WTC11 (cell line): ENCODE measurements at regions not wholly inside any gene's neighbourhood (a gene's known extent, or its start where the extent isn't known, plus 50 kb on each side); places are given as distances from the start of the nearest gene placed in this dataset.

ENCODE experiments used
- ATAC-seq: fragments of 200-7000 bp; cut with Tn5 transposase; 2 replicates; pipeline ENCODE4 v1.10.0; 2021; ENCODE audit warnings: mild to moderate bottlenecking, moderate library complexity
- CTCF ChIA-PET: fragments of 300-600 bp; sonication (Branson Sonifier 250); formaldehyde crosslinking; loops from one replicate; lab custom pipeline; 2021; ENCODE audit warnings: antibody characterized with exemption; lab: Charles Lee
- POLR2A ChIA-PET: fragments of 350-600 bp; sonication (Branson Sonifier 250); formaldehyde crosslinking; loops from one replicate; lab custom pipeline; 2021; ENCODE audit warnings: antibody characterized with exemption; lab: Charles Lee
- DNase-seq: peaks from one replicate; pipeline ENCODE4 v3.0.0; 2021; ENCODE audit warnings: low spot score
- H3K27ac Mint-ChIP-seq: 2 replicates; pipeline ENCODE4 v1.8.0; 2021; ENCODE audit warnings: mixed read lengths
- H3K27me3 Mint-ChIP-seq: 2 replicates; pipeline ENCODE4 v1.8.0; 2021; ENCODE audit warnings: low read depth, mild to moderate bottlenecking, moderate library complexity, mixed read lengths
- H3K36me3 Mint-ChIP-seq: 2 replicates; pipeline ENCODE4 v1.8.0; 2021; ENCODE audit warnings: mixed read lengths
- H3K4me1 Mint-ChIP-seq: 2 replicates; pipeline ENCODE4 v1.8.0; 2022; ENCODE audit warnings: mixed read lengths
- H3K4me3 Mint-ChIP-seq: 2 replicates; pipeline ENCODE4 v1.8.0; 2021; ENCODE audit warnings: mild to moderate bottlenecking, moderate library complexity, mixed read lengths
- H3K9me3 Mint-ChIP-seq: 2 replicates; pipeline ENCODE4 v1.8.0; 2021; ENCODE audit warnings: mixed read lengths
- AFF4 ChIP-seq: sonication (generic); formaldehyde crosslinking; IDR thresholded peaks from 2 replicates; pipeline ENCODE4 v1.8.1; 2023; ENCODE audit warnings: mild to moderate bottlenecking, missing genetic modification reagents, borderline replicate concordance
- ATF1 ChIP-seq: sonication (generic); formaldehyde crosslinking; IDR thresholded peaks from 2 replicates; pipeline ENCODE4 v1.8.1; 2023; ENCODE audit warnings: mild to moderate bottlenecking, moderate library complexity, missing genetic modification reagents
- CREB1 ChIP-seq: sonication (generic); formaldehyde crosslinking; IDR thresholded peaks from 2 replicates; pipeline ENCODE4 v1.8.0; 2023; ENCODE audit warnings: mild to moderate bottlenecking, missing genetic modification reagents
- ELF4 ChIP-seq: sonication (generic); formaldehyde crosslinking; IDR thresholded peaks from 2 replicates; pipeline ENCODE4 v1.8.1; 2022; ENCODE audit warnings: low read depth, mild to moderate bottlenecking, moderate library complexity, missing genetic modification reagents
- FOXK1 ChIP-seq: sonication (generic); formaldehyde crosslinking; IDR thresholded peaks from 2 replicates; pipeline ENCODE4 v1.8.0; 2022; ENCODE audit warnings: mild to moderate bottlenecking, moderate library complexity, missing genetic modification reagents
- GTF2I ChIP-seq: fragments of 250-450 bp; sonication (Bioruptor Pico); conservative IDR thresholded peaks from 2 replicates; pipeline ENCODE4 v1.4.0; 2021; ENCODE audit warnings: mild to moderate bottlenecking
- JUN ChIP-seq: sonication (generic); formaldehyde crosslinking; IDR thresholded peaks from 2 replicates; pipeline ENCODE4 v1.8.0; 2023; ENCODE audit warnings: mild to moderate bottlenecking, missing genetic modification reagents
- KAT7 ChIP-seq: sonication (generic); formaldehyde crosslinking; IDR thresholded peaks from 2 replicates; pipeline ENCODE4 v1.8.1; 2023; ENCODE audit warnings: missing genetic modification reagents, mild to moderate bottlenecking, borderline replicate concordance
- MYBL2 ChIP-seq: sonication (generic); formaldehyde crosslinking; IDR thresholded peaks from 2 replicates; pipeline ENCODE4 v1.8.1; 2023; ENCODE audit warnings: mild to moderate bottlenecking, moderate library complexity, missing genetic modification reagents
- NR1H2 ChIP-seq: sonication (generic); formaldehyde crosslinking; IDR thresholded peaks from 2 replicates; pipeline ENCODE4 v1.9.0; 2021; ENCODE audit warnings: mild to moderate bottlenecking, moderate library complexity, missing genetic modification reagents
- NR2C2 ChIP-seq: sonication (generic); formaldehyde crosslinking; IDR thresholded peaks from 2 replicates; pipeline ENCODE4 v1.8.0; 2022; ENCODE audit warnings: mild to moderate bottlenecking, missing genetic modification reagents
- OVOL2 ChIP-seq: fragments of 250-450 bp; sonication (Bioruptor Pico); IDR thresholded peaks from 2 replicates; pipeline ENCODE4 v1.9.0; 2021; ENCODE audit warnings: mild to moderate bottlenecking, borderline replicate concordance
- SMAD3 ChIP-seq: sonication (generic); formaldehyde crosslinking; IDR thresholded peaks from 2 replicates; pipeline ENCODE4 v1.8.0; 2022; ENCODE audit warnings: missing genetic modification reagents, mild to moderate bottlenecking, borderline replicate concordance
- SMAD4 ChIP-seq: sonication (generic); formaldehyde crosslinking; IDR thresholded peaks from 2 replicates; pipeline ENCODE4 v1.8.0; 2022; ENCODE audit warnings: mild to moderate bottlenecking, missing genetic modification reagents
- TEAD4 ChIP-seq: sonication (generic); formaldehyde crosslinking; IDR thresholded peaks from 2 replicates; pipeline ENCODE4 v1.8.0; 2022; ENCODE audit warnings: mild to moderate bottlenecking, missing genetic modification reagents
- ZNF138 ChIP-seq: sonication (generic); formaldehyde crosslinking; conservative IDR thresholded peaks from 2 replicates; pipeline ENCODE4 v1.8.1; 2022; ENCODE audit warnings: mild to moderate bottlenecking, moderate library complexity, missing genetic modification reagents
- ZNF219 ChIP-seq: sonication (generic); formaldehyde crosslinking; IDR thresholded peaks from 2 replicates; pipeline ENCODE4 v1.8.0; 2023; ENCODE audit warnings: missing genetic modification reagents, mild to moderate bottlenecking, borderline replicate concordance
- ZNF263 ChIP-seq: sonication (generic); formaldehyde crosslinking; IDR thresholded peaks from 2 replicates; pipeline ENCODE4 v1.8.1; 2022; ENCODE audit warnings: low read depth, mild to moderate bottlenecking, moderate library complexity, missing genetic modification reagents
- ZNF281 ChIP-seq: sonication (generic); formaldehyde crosslinking; IDR thresholded peaks from 2 replicates; pipeline ENCODE4 v1.8.0; 2023; ENCODE audit warnings: mild to moderate bottlenecking, missing genetic modification reagents
- ZNF396 ChIP-seq: fragments of 250-450 bp; sonication (Bioruptor Pico); IDR thresholded peaks from 2 replicates; pipeline ENCODE4 v1.8.0; 2021; ENCODE audit warnings: mild to moderate bottlenecking, moderate library complexity, borderline replicate concordance
- ZNF423 ChIP-seq: fragments of 250-450 bp; sonication (Bioruptor Pico); IDR thresholded peaks from 2 replicates; pipeline ENCODE4 v2.1.2; 2022; ENCODE audit warnings: mild to moderate bottlenecking, moderate library complexity
- TF ChIP-seq, protein P1 (sequence below): sonication (generic); formaldehyde crosslinking; IDR thresholded peaks from 2 replicates; pipeline ENCODE4 v1.8.0; 2022; ENCODE audit warnings: mild to moderate bottlenecking, missing genetic modification reagents
- TF ChIP-seq, protein P2 (sequence below): sonication (generic); formaldehyde crosslinking; IDR thresholded peaks from 2 replicates; pipeline ENCODE4 v1.8.0; 2022; ENCODE audit warnings: mild to moderate bottlenecking, missing genetic modification reagents
- TF ChIP-seq, protein P3 (sequence below): sonication (generic); formaldehyde crosslinking; conservative IDR thresholded peaks from 2 replicates; pipeline ENCODE4 v1.8.1; 2022; ENCODE audit warnings: mild to moderate bottlenecking, missing genetic modification reagents
- TF ChIP-seq, protein P4 (sequence below): fragments of 250-450 bp; sonication (Bioruptor Pico); IDR thresholded peaks from 2 replicates; pipeline ENCODE4 v1.9.0; 2021; ENCODE audit warnings: mild to moderate bottlenecking
- TF ChIP-seq, protein P5 (sequence below): fragments of 250-450 bp; sonication (Bioruptor Pico); IDR thresholded peaks from 2 replicates; pipeline ENCODE4 v1.8.0; 2021; ENCODE audit warnings: mild to moderate bottlenecking

DNA sequence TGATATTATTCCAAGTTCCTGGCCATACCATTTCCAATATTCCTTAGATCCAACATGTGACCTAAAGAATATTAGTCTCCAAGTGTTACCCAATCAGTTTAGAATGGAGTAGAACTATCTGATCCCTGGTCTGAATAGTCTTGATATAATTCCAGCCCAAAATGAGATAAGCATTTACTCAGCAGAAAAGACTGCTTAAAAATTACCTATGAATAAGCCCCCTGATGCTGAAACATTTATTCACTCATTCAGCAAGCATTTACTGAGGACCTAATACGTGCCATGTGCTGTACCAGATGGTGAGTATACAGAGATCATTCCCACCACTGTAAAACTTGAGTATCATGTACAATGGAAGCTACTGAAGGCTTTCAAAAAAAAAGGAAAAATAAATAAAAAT lies 157.0 kb downstream of the FAM114A2 start:
- POLR2A ChIA-PET, result no interaction called here
- no peak overlapping the region for H3K27ac Mint-ChIP-seq
- DNase-seq, result no peak
- H3K4me3 Mint-ChIP-seq, result no peak overlapping the region
- no peaks in the 10 kb centered on the region for H3K36me3 Mint-ChIP-seq
- peaks cover 11% of the 10 kb centered on the region for H3K4me1 Mint-ChIP-seq
- no peak for TF ChIP-seq NR1H2 (CRISPR knock-in tag)
- TF ChIP-seq ZNF263 (CRISPR knock-in tag), result no peak
- TF ChIP-seq, protein P1, sequence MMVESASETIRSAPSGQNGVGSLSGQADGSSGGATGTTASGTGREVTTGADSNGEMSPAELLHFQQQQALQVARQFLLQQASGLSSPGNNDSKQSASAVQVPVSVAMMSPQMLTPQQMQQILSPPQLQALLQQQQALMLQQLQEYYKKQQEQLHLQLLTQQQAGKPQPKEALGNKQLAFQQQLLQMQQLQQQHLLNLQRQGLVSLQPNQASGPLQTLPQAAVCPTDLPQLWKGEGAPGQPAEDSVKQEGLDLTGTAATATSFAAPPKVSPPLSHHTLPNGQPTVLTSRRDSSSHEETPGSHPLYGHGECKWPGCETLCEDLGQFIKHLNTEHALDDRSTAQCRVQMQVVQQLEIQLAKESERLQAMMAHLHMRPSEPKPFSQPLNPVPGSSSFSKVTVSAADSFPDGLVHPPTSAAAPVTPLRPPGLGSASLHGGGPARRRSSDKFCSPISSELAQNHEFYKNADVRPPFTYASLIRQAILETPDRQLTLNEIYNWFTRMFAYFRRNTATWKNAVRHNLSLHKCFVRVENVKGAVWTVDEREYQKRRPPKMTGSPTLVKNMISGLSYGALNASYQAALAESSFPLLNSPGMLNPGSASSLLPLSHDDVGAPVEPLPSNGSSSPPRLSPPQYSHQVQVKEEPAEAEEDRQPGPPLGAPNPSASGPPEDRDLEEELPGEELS (CRISPR knock-in tag), result no peak
- TF ChIP-seq ZNF138, result no peak
- no peak for TF ChIP-seq ZNF281 (CRISPR knock-in tag)
- no peak for TF ChIP-seq SMAD3 (CRISPR knock-in tag)
- no peak for TF ChIP-seq JUN (CRISPR knock-in tag)
- TF ChIP-seq NR2C2 (CRISPR knock-in tag), result no peak
- no peak for TF ChIP-seq ELF4 (CRISPR knock-in tag)
- TF ChIP-seq ZNF219 (CRISPR knock-in tag), result no peak
- TF ChIP-seq ZNF396 (CRISPR knock-in tag), result no peak
- TF ChIP-seq, protein P2, sequence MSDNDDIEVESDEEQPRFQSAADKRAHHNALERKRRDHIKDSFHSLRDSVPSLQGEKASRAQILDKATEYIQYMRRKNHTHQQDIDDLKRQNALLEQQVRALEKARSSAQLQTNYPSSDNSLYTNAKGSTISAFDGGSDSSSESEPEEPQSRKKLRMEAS (CRISPR knock-in tag), result no peak
- TF ChIP-seq CREB1 (CRISPR knock-in tag), result no peak
- TF ChIP-seq OVOL2 (CRISPR knock-in tag), result no peak
- TF ChIP-seq, all 79 proteins: peak for 0
- CTCF ChIA-PET, result no interaction called here
- Mint-ChIP-seq H3K9me3 (no peaks in the 10 kb centered on the region), H3K27me3 (no peaks in the 10 kb centered on the region)
- ATAC-seq, result no peak

DNA sequence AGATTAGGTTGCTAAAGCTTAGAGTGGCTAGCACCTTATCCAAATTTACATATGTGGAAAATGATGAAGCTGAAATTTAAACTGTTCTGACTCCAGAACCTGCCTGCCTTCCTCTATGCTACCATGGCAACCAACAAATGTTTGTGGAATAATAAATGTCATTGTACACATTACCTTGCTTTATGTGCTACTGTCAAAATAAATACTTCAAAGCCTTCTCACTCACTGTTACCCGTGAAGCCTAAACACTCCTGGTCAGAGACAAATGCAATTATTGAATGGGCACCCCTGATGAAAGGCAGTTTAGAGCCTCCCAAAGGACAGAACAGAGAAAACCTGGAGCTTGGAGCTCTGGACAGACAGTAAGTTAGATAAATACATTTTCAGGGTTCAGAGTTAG lies 158.6 kb downstream of the FAM114A2 start:
- Mint-ChIP-seq H3K4me3 (no peak overlapping the region), H3K27ac (no peak overlapping the region), H3K36me3 (no peaks in the 10 kb centered on the region), H3K9me3 (no peaks in the 10 kb centered on the region), H3K4me1 (peaks cover 11% of the 10 kb centered on the region), H3K27me3 (no peaks in the 10 kb centered on the region)
- ChIA-PET POLR2A (no interaction called here), CTCF (no interaction called here)
- ATAC-seq, result no peak
- DNase-seq, result no peak
- TF ChIP-seq GTF2I (CRISPR knock-in tag) (no peak), ZNF138 (no peak), FOXK1 (CRISPR knock-in tag) (no peak), TEAD4 (CRISPR knock-in tag) (no peak), AFF4 (CRISPR knock-in tag) (no peak), SMAD4 (no peak), JUN (CRISPR knock-in tag) (no peak), ATF1 (CRISPR knock-in tag) (no peak), SMAD3 (CRISPR knock-in tag) (no peak), MYBL2 (CRISPR knock-in tag) (no peak), ZNF423 (CRISPR knock-in tag) (no peak), KAT7 (CRISPR knock-in tag) (no peak)
- TF ChIP-seq, protein P3, sequence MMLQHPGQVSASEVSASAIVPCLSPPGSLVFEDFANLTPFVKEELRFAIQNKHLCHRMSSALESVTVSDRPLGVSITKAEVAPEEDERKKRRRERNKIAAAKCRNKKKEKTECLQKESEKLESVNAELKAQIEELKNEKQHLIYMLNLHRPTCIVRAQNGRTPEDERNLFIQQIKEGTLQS (CRISPR knock-in tag), result no peak
- TF ChIP-seq, protein P4, sequence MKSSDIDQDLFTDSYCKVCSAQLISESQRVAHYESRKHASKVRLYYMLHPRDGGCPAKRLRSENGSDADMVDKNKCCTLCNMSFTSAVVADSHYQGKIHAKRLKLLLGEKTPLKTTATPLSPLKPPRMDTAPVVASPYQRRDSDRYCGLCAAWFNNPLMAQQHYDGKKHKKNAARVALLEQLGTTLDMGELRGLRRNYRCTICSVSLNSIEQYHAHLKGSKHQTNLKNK (CRISPR knock-in tag), result no peak
- TF ChIP-seq, protein P5, sequence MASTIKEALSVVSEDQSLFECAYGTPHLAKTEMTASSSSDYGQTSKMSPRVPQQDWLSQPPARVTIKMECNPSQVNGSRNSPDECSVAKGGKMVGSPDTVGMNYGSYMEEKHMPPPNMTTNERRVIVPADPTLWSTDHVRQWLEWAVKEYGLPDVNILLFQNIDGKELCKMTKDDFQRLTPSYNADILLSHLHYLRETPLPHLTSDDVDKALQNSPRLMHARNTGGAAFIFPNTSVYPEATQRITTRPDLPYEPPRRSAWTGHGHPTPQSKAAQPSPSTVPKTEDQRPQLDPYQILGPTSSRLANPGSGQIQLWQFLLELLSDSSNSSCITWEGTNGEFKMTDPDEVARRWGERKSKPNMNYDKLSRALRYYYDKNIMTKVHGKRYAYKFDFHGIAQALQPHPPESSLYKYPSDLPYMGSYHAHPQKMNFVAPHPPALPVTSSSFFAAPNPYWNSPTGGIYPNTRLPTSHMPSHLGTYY (CRISPR knock-in tag), result no peak
